ENCODE measurements at regions not wholly inside any gene's neighbourhood (a gene's known extent, or its start where the extent isn't known, plus 50 kb on each side); places are given as distances from the start of the nearest gene placed in this dataset.

DNA sequence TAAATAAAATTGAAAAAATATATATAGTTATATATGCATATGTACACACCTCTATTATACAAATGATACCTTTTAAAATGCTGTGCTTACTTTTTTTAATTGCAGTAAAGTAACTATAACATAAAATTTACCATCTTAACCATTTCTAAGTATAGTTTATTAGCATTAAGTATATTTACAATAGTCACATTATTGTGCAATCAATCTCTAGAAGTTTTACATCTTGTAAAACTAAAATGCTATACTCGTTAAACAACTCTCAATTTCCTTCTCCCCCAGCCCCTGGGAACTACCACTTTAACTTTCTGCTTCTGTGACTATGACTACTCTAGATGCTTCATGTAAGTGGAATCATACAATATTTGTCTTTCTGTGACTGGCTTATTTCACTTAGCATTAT, 146.7 kb upstream of the DST start:
- TF ChIP-seq POLR2A (IDR thresholded peaks at IDR 0.05) = no peak
- TF ChIP-seq POLR2AphosphoS5 (IDR thresholded peaks at IDR 0.05) = no peak
